Trophoblast cell (in vitro differentiated cells and primary cell): ENCODE measurements at regions not wholly inside any gene's neighbourhood (a gene's known extent, or its start where the extent isn't known, plus 50 kb on each side); places are given as distances from the start of the nearest gene placed in this dataset.

Experiments used
- DNase-seq, 2 donors: peaks; one replicate each; pipeline ENCODE4 v3.0.0-alpha.2; 2016
- H2AFZ ChIP-seq: 2 replicates; pipeline ENCODE4 v1.6.1; 2013; ENCODE audit warnings: low read length, moderate library complexity, mild to moderate bottlenecking; ENCODE audit not compliant: insufficient read depth, poor library complexity
- H2AK5ac ChIP-seq: 2 replicates; pipeline ENCODE4 v1.6.1; 2013; ENCODE audit warnings: mild to moderate bottlenecking, low read length
- H2BK120ac ChIP-seq: 2 replicates; pipeline ENCODE4 v1.6.1; 2013; ENCODE audit warnings: low read length, mild to moderate bottlenecking, moderate library complexity; ENCODE audit not compliant: insufficient read depth, poor library complexity
- H2BK12ac ChIP-seq: 2 replicates; pipeline ENCODE4 v1.6.1; 2013; ENCODE audit warnings: mild to moderate bottlenecking, low read length, moderate library complexity
- H2BK5ac ChIP-seq: 2 replicates; pipeline ENCODE4 v1.6.1; 2013; ENCODE audit warnings: low read length, low read depth, moderate library complexity, mild to moderate bottlenecking; ENCODE audit not compliant: poor library complexity
- H3K14ac ChIP-seq: 2 replicates; pipeline ENCODE4 v1.6.1; 2013; ENCODE audit warnings: mild to moderate bottlenecking, low read length
- H3K18ac ChIP-seq: 2 replicates; pipeline ENCODE4 v1.6.1; 2013; ENCODE audit warnings: mild to moderate bottlenecking, low read length
- H3K23ac ChIP-seq: 2 replicates; pipeline ENCODE4 v1.6.1; 2013; ENCODE audit warnings: low read length
- H3K27ac ChIP-seq: 2 replicates; pipeline ENCODE4 v1.5.1; 2013; ENCODE audit warnings: low read depth, mild to moderate bottlenecking, inconsistent platforms, low read length, moderate library complexity
- H3K27me3 ChIP-seq: 2 replicates; pipeline ENCODE4 v1.6.1; 2013; ENCODE audit warnings: inconsistent platforms, mild to moderate bottlenecking, low read length, moderate library complexity; ENCODE audit not compliant: insufficient read depth
- H3K36me3 ChIP-seq, 2 experiments: 1 replicate in 1 of 2; 2 replicates in 1 of 2; pipeline ENCODE4 v1.6.1; 2013; ENCODE audit warnings: low read length in 2 of 2, mild to moderate bottlenecking in 2 of 2, moderate library complexity in 1 of 2; ENCODE audit not compliant: insufficient read depth in 2 of 2, control insufficient read depth in 1 of 2
- H3K4ac ChIP-seq: 2 replicates; pipeline ENCODE4 v1.6.1; 2013; ENCODE audit warnings: low read depth, mild to moderate bottlenecking, low read length, moderate library complexity
- H3K4me1 ChIP-seq, 2 experiments: 1 replicate in 1 of 2; 2 replicates in 1 of 2; pipeline ENCODE4 v1.6.1; 2013; ENCODE audit warnings: low read length in 2 of 2, mild to moderate bottlenecking in 2 of 2, moderate library complexity in 1 of 2; ENCODE audit not compliant: insufficient read depth in 2 of 2, control insufficient read depth in 1 of 2
- H3K4me2 ChIP-seq: 2 replicates; pipeline ENCODE4 v1.6.1; 2013; ENCODE audit warnings: inconsistent platforms, mild to moderate bottlenecking, low read length, moderate library complexity
- H3K4me3 ChIP-seq: 2 replicates; pipeline ENCODE4 v1.5.1; 2013; ENCODE audit warnings: mild to moderate bottlenecking, low read depth, low read length, inconsistent platforms
- H3K79me1 ChIP-seq: one replicate; pipeline ENCODE4 v1.6.1; 2013; ENCODE audit warnings: low read length
- H3K79me2 ChIP-seq: 2 replicates; pipeline ENCODE4 v1.6.1; 2013; ENCODE audit warnings: low read length, mild to moderate bottlenecking; ENCODE audit not compliant: control insufficient read depth, insufficient read depth, poor library complexity
- H3K9ac ChIP-seq: 2 replicates; pipeline ENCODE4 v1.6.1; 2013; ENCODE audit warnings: mild to moderate bottlenecking, low read length
- H3K9me3 ChIP-seq: 2 replicates; pipeline ENCODE4 v1.6.1; 2013; ENCODE audit warnings: low read depth, mild to moderate bottlenecking, control low read depth, inconsistent platforms, low read length; ENCODE audit not compliant: insufficient read depth
- H4K12ac ChIP-seq: 2 replicates; pipeline ENCODE4 v1.6.1; 2013; ENCODE audit warnings: low read depth, mild to moderate bottlenecking, low read length, moderate library complexity
- H4K8ac ChIP-seq: 2 replicates; pipeline ENCODE4 v1.6.1; 2013; ENCODE audit warnings: low read depth, mild to moderate bottlenecking, low read length, moderate library complexity
- H4K91ac ChIP-seq: one replicate; pipeline ENCODE4 v1.6.1; 2013; ENCODE audit warnings: low read depth, mild to moderate bottlenecking, low read length, moderate library complexity
- WGBS: extraction: QIAGEN DNeasy Blood & Tissue Kit; methylation state at CpG from one replicate; pipeline ENCODE4 v1.1.7; 2013; ENCODE audit warnings: missing lambda C conversion rate; ENCODE audit not compliant: insufficient read length, insufficient coverage; ENCODE audit errors: extremely low coverage; 5-methylcytosine and 5-hydroxymethylcytosine counted together

DNA sequence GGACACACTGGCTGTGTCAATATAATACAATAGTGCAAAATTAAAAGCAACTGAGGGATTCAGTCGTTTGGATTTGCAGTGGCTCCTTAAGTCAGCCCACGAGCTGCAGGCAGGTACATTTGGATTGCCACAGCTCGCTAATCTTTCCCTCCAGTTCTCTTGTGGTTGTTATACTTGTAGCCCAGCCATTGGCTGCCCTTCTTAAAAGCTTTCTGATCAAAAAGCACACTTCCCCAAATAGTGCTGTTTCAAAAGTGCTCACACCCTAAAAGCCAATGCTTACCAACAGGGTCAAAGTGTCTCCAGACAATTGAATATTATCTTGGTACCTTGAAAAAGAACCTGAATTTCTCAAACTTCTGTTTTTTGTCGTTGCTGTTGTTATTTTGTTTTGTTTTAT is 404.7 kb upstream of the FAM98A start:
- Histone ChIP-seq H4K8ac (no peak overlapping the region), H3K23ac (no peak overlapping the region), H4K12ac (no peak overlapping the region), H3K36me3 (no peaks in the 10 kb centered on the region), H2BK5ac (no peak overlapping the region), H4K91ac (no peak overlapping the region), H2AFZ (no peak overlapping the region), H3K14ac (no peak overlapping the region), H3K4me3 (no peak overlapping the region), H3K18ac (no peak overlapping the region), H2BK120ac (no peak overlapping the region), H3K9ac (no peak overlapping the region), H3K79me1 (no peaks in the 10 kb centered on the region), H3K4me2 (no peak overlapping the region), H2BK12ac (no peak overlapping the region), H3K9me3 (no peaks in the 10 kb centered on the region), H3K4ac (no peak overlapping the region), H3K79me2 (no peaks in the 10 kb centered on the region), H3K4me1 (no peaks in the 10 kb centered on the region), H3K27ac (no peak overlapping the region), H2AK5ac (no peak overlapping the region), H3K27me3 (no peaks in the 10 kb centered on the region)
- no peak for DNase-seq
- no CpG with 5 or more reads among the region's 4 CpGs for WGBS

- no peak overlapping the region for H3K4me2 ChIP-seq
- no CpG with 5 or more reads among the region's 2 CpGs for WGBS
Measured at GRCh38 chr2:34001557-34001956, 402.5 kb upstream of the FAM98A start.

GRCh38 chr2:33984131-33984530 is 385.0 kb upstream of the FAM98A start:
- Histone ChIP-seq H2AFZ (no peak overlapping the region), H3K79me1 (no peaks in the 10 kb centered on the region), H3K36me3 (no peaks in the 10 kb centered on the region), H2BK12ac (no peak overlapping the region), H3K14ac (no peak overlapping the region), H3K4ac (no peak overlapping the region), H3K23ac (no peak overlapping the region), H3K27ac (no peak overlapping the region), H3K79me2 (no peaks in the 10 kb centered on the region), H3K27me3 (no peaks in the 10 kb centered on the region), H3K18ac (no peak overlapping the region), H4K8ac (no peak overlapping the region), H2BK120ac (no peak overlapping the region), H3K4me1 (no peaks in the 10 kb centered on the region), H3K4me3 (no peak overlapping the region), H2BK5ac (no peak overlapping the region), H4K91ac (no peak overlapping the region), H3K4me2 (no peak overlapping the region), H4K12ac (no peak overlapping the region), H2AK5ac (no peak overlapping the region), H3K9me3 (no peaks in the 10 kb centered on the region), H3K9ac (no peak overlapping the region)
- WGBS, result no CpG with 5 or more reads among the region's 2 CpGs
- no peak for DNase-seq

More at GRCh38 chr2:34001557-34001956, 402.5 kb upstream of the FAM98A start:
- Histone ChIP-seq H3K27ac (no peak overlapping the region), H3K27me3 (no peaks in the 10 kb centered on the region), H3K4me1 (no peaks in the 10 kb centered on the region), H2BK12ac (no peak overlapping the region), H3K79me1 (no peaks in the 10 kb centered on the region), H3K79me2 (no peaks in the 10 kb centered on the region), H3K23ac (no peak overlapping the region), H3K4me3 (no peak overlapping the region), H2BK120ac (no peak overlapping the region), H4K12ac (no peak overlapping the region), H2AK5ac (no peak overlapping the region), H4K91ac (no peak overlapping the region), H3K36me3 (no peaks in the 10 kb centered on the region), H3K9me3 (peaks cover 2% of the 10 kb centered on the region), H3K18ac (no peak overlapping the region), H4K8ac (no peak overlapping the region), H3K4ac (no peak overlapping the region), H3K14ac (no peak overlapping the region), H2BK5ac (no peak overlapping the region), H2AFZ (no peak overlapping the region), H3K9ac (no peak overlapping the region)
- no peak for DNase-seq

DNA sequence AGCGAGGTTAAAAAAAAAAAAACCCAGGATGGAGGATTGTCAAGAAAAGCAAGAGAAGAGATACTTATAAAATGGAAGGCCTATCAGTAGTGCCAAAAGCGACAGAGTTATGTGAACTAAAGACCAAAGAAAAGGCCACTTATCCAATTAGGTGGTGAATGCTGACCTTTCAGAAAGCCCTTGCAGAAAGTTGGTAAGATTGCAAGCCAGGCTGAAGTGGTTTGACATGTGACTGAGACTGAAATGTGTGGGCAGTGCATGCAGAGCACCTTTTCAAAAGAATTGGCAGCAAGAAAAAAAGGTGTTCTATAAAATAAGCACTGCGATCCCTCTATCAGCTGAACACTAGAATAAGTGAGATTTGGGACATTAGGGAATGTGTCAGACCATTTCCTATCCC is 379.4 kb upstream of the FAM98A start:
- Histone ChIP-seq H2AFZ (no peak overlapping the region), H3K14ac (no peak overlapping the region), H2BK12ac (no peak overlapping the region), H3K4me3 (no peak overlapping the region), H3K79me1 (no peaks in the 10 kb centered on the region), H2AK5ac (no peak overlapping the region), H3K4me2 (no peak overlapping the region), H2BK5ac (no peak overlapping the region), H3K18ac (no peak overlapping the region), H4K91ac (no peak overlapping the region), H3K9ac (no peak overlapping the region), H3K4me1 (no peaks in the 10 kb centered on the region), H2BK120ac (no peak overlapping the region), H3K4ac (no peak overlapping the region), H4K12ac (no peak overlapping the region), H3K9me3 (no peaks in the 10 kb centered on the region), H3K27ac (no peak overlapping the region), H4K8ac (no peak overlapping the region), H3K27me3 (no peaks in the 10 kb centered on the region), H3K23ac (no peak overlapping the region), H3K79me2 (no peaks in the 10 kb centered on the region), H3K36me3 (no peaks in the 10 kb centered on the region)
- no peak for DNase-seq
- no CpG with 5 or more reads among the region's 3 CpGs for WGBS
